Sigmoid colon (tissue), 6 donors: ENCODE measurements at regions not wholly inside any gene's neighbourhood (a gene's known extent, or its start where the extent isn't known, plus 50 kb on each side); places are given as distances from the start of the nearest gene placed in this dataset.

Experiments used
- DNase-seq: peaks from one replicate; pipeline ENCODE4 v3.0.0-alpha.2; 2019
- H3K27ac ChIP-seq, 4 donors: fragments of 200-600 bp; sonication (generic); one replicate each; pipeline ENCODE4 v1.5.1; 2016 to 2019; ENCODE audit warnings: mild to moderate bottlenecking in 1 of 4
- H3K27me3 ChIP-seq, 3 donors: fragments of 200-600 bp; sonication (generic); one replicate each; pipeline ENCODE4 v1.5.1; 2019; ENCODE audit warnings: mild to moderate bottlenecking in 1 of 3
- H3K36me3 ChIP-seq, 4 donors: fragments of 200-600 bp; sonication (generic); one replicate each; pipeline ENCODE4 v1.5.1; 2016 to 2019
- H3K4me1 ChIP-seq, 4 donors: fragments of 200-600 bp; sonication (generic); one replicate each; pipeline ENCODE4 v1.5.1; 2017 to 2019
- H3K4me3 ChIP-seq, 4 donors: fragments of 200-600 bp; sonication (generic); one replicate each; pipeline ENCODE4 v1.5.1; 2017 to 2019; ENCODE audit warnings: mild to moderate bottlenecking in 2 of 4, moderate library complexity in 1 of 4
- H3K9me3 ChIP-seq, 4 donors: fragments of 200-600 bp in 3 of 4; sonication (generic) in 3 of 4; one replicate each; pipeline versions ENCODE4 v1.5.1 to v1.6.1; 2013 to 2019
- CTCF ChIP-seq, 4 experiments: fragments of 450-650 bp in 3 of 4; fragments of 200-600 bp in 1 of 4; IDR thresholded peaks; one replicate each; pipeline ENCODE4 v1.5.1; 2016 to 2019; ENCODE audit warnings: antibody characterized with exemption in 4 of 4, mild to moderate bottlenecking in 3 of 4, moderate library complexity in 2 of 4
- EP300 ChIP-seq, 4 donors: sonication (generic); formaldehyde crosslinking; IDR thresholded peaks; one replicate each; pipeline ENCODE4 v1.6.1; 2017; ENCODE audit warnings: antibody characterized with exemption in 4 of 4
- POLR2A ChIP-seq, 2 donors: fragments of 450-650 bp; IDR thresholded peaks; one replicate each; pipeline ENCODE4 v1.6.1; 2016; ENCODE audit warnings: antibody characterized with exemption in 2 of 2, mild to moderate bottlenecking in 2 of 2, moderate library complexity in 2 of 2
- POLR2AphosphoS5 ChIP-seq, 4 donors: sonication (generic); formaldehyde crosslinking; IDR thresholded peaks; one replicate each; pipeline ENCODE4 v1.6.1; 2017; ENCODE audit warnings: antibody characterized with exemption in 4 of 4
- WGBS, 2 donors: extraction: QIAGEN DNeasy Blood & Tissue Kit; methylation state at CpG; one replicate each; pipeline ENCODE4 v1.1.7; 2013; 5-methylcytosine and 5-hydroxymethylcytosine counted together
- intact Hi-C: fragments of 100-400 bp; cut with DNase I; formaldehyde crosslinking; loops from one replicate; pipeline ENCODE4 v1.15.1; 2023
- donor health status: healthy with polysubstance abuse.
- donor health status: healthy.

GRCh38 chrY:15578761-15579160 lies 1054.4 kb downstream of the NLGN4Y start:
- Histone ChIP-seq H3K4me1 (no peaks in the 10 kb centered on the region), H3K9me3 (no peaks in the 10 kb centered on the region), H3K27me3 (no peaks in the 10 kb centered on the region), H3K27ac (no peak overlapping the region), H3K4me3 (no peak overlapping the region), H3K36me3 (no peaks in the 10 kb centered on the region)
- intact Hi-C loops, result no loop called here
- DNase-seq, result no peak
- TF ChIP-seq EP300 (IDR thresholded peaks at IDR 0.05), result no peak
- no peak for TF ChIP-seq CTCF (IDR thresholded peaks at IDR 0.05)
- no peak for TF ChIP-seq POLR2A (IDR thresholded peaks at IDR 0.05)
- TF ChIP-seq POLR2AphosphoS5 (IDR thresholded peaks at IDR 0.05), result no peak

GRCh38 chrY:15579245-15579644 lies 1054.9 kb downstream of the NLGN4Y start:
- H3K27me3 ChIP-seq, result no peaks in the 10 kb centered on the region
- H3K4me3 ChIP-seq, result no peak overlapping the region
- H3K27ac ChIP-seq, result no peak overlapping the region
- intact Hi-C loops, result no loop called here
- no peaks in the 10 kb centered on the region for H3K9me3 ChIP-seq
- H3K36me3 ChIP-seq, result no peaks in the 10 kb centered on the region
- DNase-seq, result no peak
- no peaks in the 10 kb centered on the region for H3K4me1 ChIP-seq
- TF ChIP-seq CTCF (IDR thresholded peaks at IDR 0.05) (no peak), EP300 (IDR thresholded peaks at IDR 0.05) (no peak), POLR2A (IDR thresholded peaks at IDR 0.05) (no peak), POLR2AphosphoS5 (IDR thresholded peaks at IDR 0.05) (no peak)

GRCh38 chrY:15583111-15583510 lies 1058.8 kb downstream of the NLGN4Y start:
- intact Hi-C loops, result no loop called here
- Histone ChIP-seq H3K27ac (no peak overlapping the region), H3K27me3 (no peaks in the 10 kb centered on the region), H3K4me1 (no peaks in the 10 kb centered on the region), H3K9me3 (no peaks in the 10 kb centered on the region), H3K4me3 (no peak overlapping the region), H3K36me3 (no peaks in the 10 kb centered on the region)
- TF ChIP-seq CTCF (IDR thresholded peaks at IDR 0.05), result no peak
- TF ChIP-seq POLR2AphosphoS5 (IDR thresholded peaks at IDR 0.05), result no peak
- no peak for TF ChIP-seq EP300 (IDR thresholded peaks at IDR 0.05)
- no peak for TF ChIP-seq POLR2A (IDR thresholded peaks at IDR 0.05)
- WGBS, 2 donors, result 70 to 81% methylated on average over 2 of the region's 2 CpGs
- no peak for DNase-seq

GRCh38 chrY:15592957-15593356 lies 1068.6 kb downstream of the NLGN4Y start:
- Histone ChIP-seq H3K36me3 (no peaks in the 10 kb centered on the region), H3K4me1 (no peaks in the 10 kb centered on the region), H3K27ac (no peak overlapping the region), H3K9me3 (no peaks in the 10 kb centered on the region), H3K27me3 (no peaks in the 10 kb centered on the region), H3K4me3 (no peak overlapping the region)
- WGBS, 2 donors, result 89 to 94% methylated on average over 2 of the region's 2 CpGs
- no peak for DNase-seq
- TF ChIP-seq EP300 (IDR thresholded peaks at IDR 0.05) (no peak), POLR2A (IDR thresholded peaks at IDR 0.05) (no peak), POLR2AphosphoS5 (IDR thresholded peaks at IDR 0.05) (no peak), CTCF (IDR thresholded peaks at IDR 0.05) (no peak)
- intact Hi-C loops, result no loop called here

GRCh38 chrY:15593476-15594160 lies 1069.3 kb downstream of the NLGN4Y start:
- Histone ChIP-seq H3K4me1 (no peaks in the 10 kb centered on the region), H3K9me3 (no peaks in the 10 kb centered on the region), H3K27ac (no peak overlapping the region), H3K27me3 (no peaks in the 10 kb centered on the region), H3K36me3 (no peaks in the 10 kb centered on the region), H3K4me3 (no peak overlapping the region)
- 54 to 71% methylated on average over 4 of the region's 4 CpGs for WGBS, 2 donors
- TF ChIP-seq POLR2AphosphoS5 (IDR thresholded peaks at IDR 0.05), result no peak
- no peak for TF ChIP-seq EP300 (IDR thresholded peaks at IDR 0.05)
- TF ChIP-seq CTCF (IDR thresholded peaks at IDR 0.05), result no peak
- no peak for TF ChIP-seq POLR2A (IDR thresholded peaks at IDR 0.05)
- intact Hi-C loops, result no loop called here
- DNase-seq, result no peak
